Uterus (tissue), 2 donors: ENCODE measurements at regions not wholly inside any gene's neighbourhood (a gene's known extent, or its start where the extent isn't known, plus 50 kb on each side); places are given as distances from the start of the nearest gene placed in this dataset.

ENCODE experiments used
- CTCF ChIP-seq, 4 experiments: fragments of 200-600 bp in 2 of 4; fragments of 450-650 bp in 2 of 4; sonication (generic) in 2 of 4; IDR thresholded peaks; one replicate each; pipeline ENCODE4 v1.5.1; 2016 to 2019; ENCODE audit warnings: antibody characterized with exemption in 4 of 4, mild to moderate bottlenecking in 2 of 4, moderate library complexity in 1 of 4
- POLR2A ChIP-seq, 2 donors: fragments of 450-650 bp; IDR thresholded peaks; one replicate each; pipeline ENCODE4 v1.6.1; 2016; ENCODE audit warnings: antibody characterized with exemption in 2 of 2, mild to moderate bottlenecking in 1 of 2, moderate library complexity in 1 of 2

GRCh38 chr5:103439007-103439406, 123.6 kb downstream of the NUDT12 start:
- TF ChIP-seq CTCF (IDR thresholded peaks at IDR 0.05): no peak
- no peak for TF ChIP-seq POLR2A (IDR thresholded peaks at IDR 0.05)
